Keratinocyte (primary cell): ENCODE measurements at regions not wholly inside any gene's neighbourhood (a gene's known extent, or its start where the extent isn't known, plus 50 kb on each side); places are given as distances from the start of the nearest gene placed in this dataset.

Experiments used
- DNase-seq: peaks from one replicate; pipeline ENCODE4 v3.0.0-alpha.2; 2011; ENCODE audit warnings: low read depth, missing footprints, low spot score
- FAIRE-seq: peaks from 2 replicates; lab custom pipeline; 2011; peaks lifted over from hg19 to GRCh38; lab: Jason Lieb, UNC
- H2AFZ ChIP-seq: 2 replicates; pipeline ENCODE4 v1.6.0; 2012; ENCODE audit warnings: low read length, control low read depth, inconsistent platforms; ENCODE audit not compliant: control insufficient read depth
- H3K27ac ChIP-seq: 2 replicates; pipeline ENCODE4 v1.5.1; 2011; ENCODE audit warnings: low read length; ENCODE audit not compliant: control insufficient read depth, insufficient read depth
- H3K27me3 ChIP-seq: 3 replicates; pipeline ENCODE4 v1.6.0; 2011; ENCODE audit warnings: low read length; ENCODE audit not compliant: control insufficient read depth, insufficient read depth; ENCODE audit errors: extremely low read depth
- H3K36me3 ChIP-seq, 2 experiments: 2 replicates in 1 of 2; 3 replicates in 1 of 2; pipeline ENCODE4 v1.5.1; 2011; ENCODE audit warnings: low read length in 2 of 2, mild to moderate bottlenecking in 1 of 2; ENCODE audit not compliant: control insufficient read depth in 2 of 2, insufficient read depth in 2 of 2; ENCODE audit errors: extremely low read depth in 1 of 2
- H3K4me1 ChIP-seq: 3 replicates; pipeline ENCODE4 v1.5.1; 2011; ENCODE audit warnings: low read length; ENCODE audit not compliant: control insufficient read depth, insufficient read depth; ENCODE audit errors: extremely low read depth
- H3K4me2 ChIP-seq: 3 replicates; pipeline ENCODE4 v1.6.0; 2011; ENCODE audit warnings: low read depth, low read length; ENCODE audit not compliant: control insufficient read depth, insufficient read depth; ENCODE audit errors: extremely low read depth
- H3K4me3 ChIP-seq, 3 experiments: fragments of 200-600 bp in 1 of 3; sonication (generic) in 1 of 3; 2 replicates in 2 of 3; 3 replicates in 1 of 3; pipeline ENCODE4 v1.5.1; 2011 to 2016; ENCODE audit warnings: low read length in 3 of 3, mild to moderate bottlenecking in 3 of 3, control low read depth in 2 of 3, inconsistent platforms in 1 of 3, low read depth in 1 of 3, mixed read lengths in 1 of 3, mixed run types in 1 of 3, moderate library complexity in 1 of 3; ENCODE audit not compliant: control insufficient read depth in 2 of 3, insufficient read depth in 2 of 3; ENCODE audit errors: extremely low read depth in 1 of 3
- H3K79me2 ChIP-seq: 2 replicates; pipeline ENCODE4 v1.6.0; 2012; ENCODE audit warnings: low read length; ENCODE audit not compliant: control insufficient read depth, insufficient read depth
- H3K9ac ChIP-seq: 3 replicates; pipeline ENCODE4 v1.6.0; 2011; ENCODE audit warnings: low read length; ENCODE audit not compliant: control insufficient read depth, insufficient read depth; ENCODE audit errors: extremely low read depth
- H3K9me1 ChIP-seq: 3 replicates; pipeline ENCODE4 v1.6.0; 2011; ENCODE audit warnings: low read length; ENCODE audit not compliant: control insufficient read depth, insufficient read depth; ENCODE audit errors: extremely low read depth
- H3K9me3 ChIP-seq: 2 replicates; pipeline ENCODE4 v1.5.1; 2012; ENCODE audit warnings: low read depth, low read length; ENCODE audit not compliant: control insufficient read depth
- H4K20me1 ChIP-seq: 3 replicates; pipeline ENCODE4 v1.6.0; 2011; ENCODE audit warnings: low read length; ENCODE audit not compliant: control insufficient read depth, insufficient read depth; ENCODE audit errors: extremely low read depth
- CTCF ChIP-seq, 3 experiments: IDR thresholded peaks in 1 of 3; conservative IDR thresholded peaks in 1 of 3; optimal IDR thresholded peaks in 1 of 3; 2 replicates in 2 of 3; 3 replicates in 1 of 3; pipeline versions ENCODE3 to v1.5.1; 2011; ENCODE audit warnings: low read length in 3 of 3, mild to moderate bottlenecking in 3 of 3, moderate library complexity in 2 of 3, control low read depth in 1 of 3, inconsistent platforms in 1 of 3; ENCODE audit not compliant: insufficient read depth in 2 of 3; ENCODE audit errors: extremely low read depth in 1 of 3
- EZH2 ChIP-seq: IDR thresholded peaks from one replicate; pipeline ENCODE4 v1.6.1; 2012; ENCODE audit warnings: inconsistent platforms, mild to moderate bottlenecking, low read length, moderate library complexity
- dilution Hi-C: fragments of 300-500 bp; cut with MboI; formaldehyde crosslinking; loops from one replicate; pipeline ENCODE4 v1.7.0; 2020; ENCODE audit warnings: low sequenced_read_pairs; ENCODE audit not compliant: extremely low pct_ligation_motif_present

GRCh38 chr2:59850554-59850953 is 702.9 kb downstream of the BCL11A start:
- Histone ChIP-seq H3K9me1 (no peaks in the 10 kb centered on the region), H4K20me1 (no peaks in the 10 kb centered on the region), H3K4me3 (no peak overlapping the region), H3K9me3 (no peaks in the 10 kb centered on the region), H3K79me2 (no peaks in the 10 kb centered on the region), H3K36me3 (no peaks in the 10 kb centered on the region), H3K27me3 (no peaks in the 10 kb centered on the region), H3K27ac (no peak overlapping the region), H3K4me1 (no peaks in the 10 kb centered on the region), H3K4me2 (no peak overlapping the region), H2AFZ (no peak overlapping the region), H3K9ac (no peak overlapping the region)
- FAIRE-seq = no peak
- dilution Hi-C loops = no loop called here
- TF ChIP-seq EZH2 (no peak), CTCF (optimal IDR thresholded peaks at IDR 0.05 in 1 of 3, IDR thresholded peaks at IDR 0.05 in 1 of 3, conservative IDR thresholded peaks at IDR 0.05 in 1 of 3; ENCODE audit: extremely low read depth in 1 of 3, insufficient read depth in 2 of 3, low read length in 3 of 3) (no peak)
- DNase-seq = no peak

GRCh38 chr2:59833941-59834340 is 719.5 kb downstream of the BCL11A start:
- Histone ChIP-seq H3K27ac (no peak overlapping the region), H3K4me2 (no peak overlapping the region), H3K79me2 (no peaks in the 10 kb centered on the region), H3K27me3 (no peaks in the 10 kb centered on the region), H3K9ac (no peak overlapping the region), H3K4me1 (no peaks in the 10 kb centered on the region), H2AFZ (no peak overlapping the region), H4K20me1 (no peaks in the 10 kb centered on the region), H3K9me1 (no peaks in the 10 kb centered on the region), H3K4me3 (no peak overlapping the region), H3K9me3 (no peaks in the 10 kb centered on the region), H3K36me3 (no peaks in the 10 kb centered on the region)
- DNase-seq (no peak), FAIRE-seq (no peak)
- dilution Hi-C loops = no loop called here
- TF ChIP-seq CTCF (optimal IDR thresholded peaks at IDR 0.05 in 1 of 3, IDR thresholded peaks at IDR 0.05 in 1 of 3, conservative IDR thresholded peaks at IDR 0.05 in 1 of 3; ENCODE audit: extremely low read depth in 1 of 3, insufficient read depth in 2 of 3, low read length in 3 of 3) (no peak), EZH2 (no peak)
